H9 (cell line): ENCODE measurements at regions not wholly inside any gene's neighbourhood (a gene's known extent, or its start where the extent isn't known, plus 50 kb on each side); places are given as distances from the start of the nearest gene placed in this dataset.

Source experiments
- DNase-seq: peaks from one replicate; pipeline ENCODE4 v3.0.0-alpha.2; 2017
- H2AFZ ChIP-seq: one replicate; pipeline ENCODE4 v1.6.1; 2013; ENCODE audit warnings: mild to moderate bottlenecking, low read length, control low read depth, moderate library complexity
- H2AK5ac ChIP-seq: 2 replicates; pipeline ENCODE4 v1.6.1; 2013; ENCODE audit warnings: low read length, control low read depth, mixed read lengths; ENCODE audit not compliant: insufficient read length
- H2BK120ac ChIP-seq: one replicate; pipeline ENCODE4 v1.6.1; 2013; ENCODE audit warnings: low read depth, mild to moderate bottlenecking, low read length, control low read depth, inconsistent platforms; ENCODE audit not compliant: poor library complexity, severe bottlenecking
- H2BK12ac ChIP-seq: 2 replicates; pipeline ENCODE4 v1.6.1; 2013; ENCODE audit warnings: low read length, control low read depth, mixed read lengths, low read depth; ENCODE audit not compliant: insufficient read length
- H2BK15ac ChIP-seq: 2 replicates; pipeline ENCODE4 v1.6.1; 2013; ENCODE audit warnings: low read depth, low read length, control low read depth
- H2BK20ac ChIP-seq: one replicate; pipeline ENCODE4 v1.6.1; 2013; ENCODE audit warnings: low read depth, mild to moderate bottlenecking, low read length, control low read depth, inconsistent platforms; ENCODE audit not compliant: poor library complexity, severe bottlenecking
- H2BK5ac ChIP-seq: 2 replicates; pipeline ENCODE4 v1.6.1; 2013; ENCODE audit warnings: low read length, control low read depth, mixed read lengths; ENCODE audit not compliant: insufficient read length
- H3K14ac ChIP-seq: 2 replicates; pipeline ENCODE4 v1.6.1; 2013; ENCODE audit warnings: low read length, control low read depth; ENCODE audit not compliant: insufficient read depth
- H3K18ac ChIP-seq: 2 replicates; pipeline ENCODE4 v1.6.1; 2013; ENCODE audit warnings: low read depth, mild to moderate bottlenecking, mixed read lengths, low read length, control low read depth; ENCODE audit not compliant: insufficient read length
- H3K23ac ChIP-seq: 2 replicates; pipeline ENCODE4 v1.6.1; 2013; ENCODE audit warnings: low read length, control low read depth, mixed read lengths, low read depth; ENCODE audit not compliant: insufficient read length
- H3K23me2 ChIP-seq: 2 replicates; pipeline ENCODE4 v1.6.1; 2013; ENCODE audit warnings: low read depth, mild to moderate bottlenecking, mixed read lengths, low read length, control low read depth; ENCODE audit not compliant: insufficient read length, poor library complexity, severe bottlenecking
- H3K27ac ChIP-seq: 2 replicates; pipeline ENCODE4 v1.5.1; 2013; ENCODE audit warnings: low read length, control low read depth, mixed read lengths, low read depth; ENCODE audit not compliant: insufficient read length
- H3K27me3 ChIP-seq: 2 replicates; pipeline ENCODE4 v1.6.1; 2013; ENCODE audit warnings: low read length, control low read depth, inconsistent platforms; ENCODE audit not compliant: insufficient read depth
- H3K4ac ChIP-seq: 2 replicates; pipeline ENCODE4 v1.6.1; 2013; ENCODE audit warnings: low read depth, mild to moderate bottlenecking, control low read depth, inconsistent platforms, low read length, moderate library complexity
- H3K4me1 ChIP-seq: 2 replicates; pipeline ENCODE4 v1.6.1; 2013; ENCODE audit warnings: low read length, control low read depth, inconsistent platforms; ENCODE audit not compliant: insufficient read depth
- H3K4me2 ChIP-seq: 2 replicates; pipeline ENCODE4 v1.6.1; 2013; ENCODE audit warnings: low read length, control low read depth, mixed read lengths; ENCODE audit not compliant: insufficient read length, insufficient read depth
- H3K56ac ChIP-seq: 2 replicates; pipeline ENCODE4 v1.6.1; 2013; ENCODE audit warnings: low read depth, mild to moderate bottlenecking, mixed read lengths, low read length, control low read depth; ENCODE audit not compliant: insufficient read length
- H3K79me1 ChIP-seq: 2 replicates; pipeline ENCODE4 v1.6.1; 2013; ENCODE audit warnings: low read depth, mild to moderate bottlenecking, moderate library complexity, low read length, control low read depth, inconsistent platforms; ENCODE audit not compliant: insufficient read depth, poor library complexity, severe bottlenecking
- H3K79me2 ChIP-seq: 2 replicates; pipeline ENCODE4 v1.6.1; 2013; ENCODE audit warnings: low read length, control low read depth, inconsistent platforms; ENCODE audit not compliant: insufficient read depth
- H3K9ac ChIP-seq: 2 replicates; pipeline ENCODE4 v1.6.1; 2013; ENCODE audit warnings: low read length, control low read depth, mixed read lengths; ENCODE audit not compliant: insufficient read length; ENCODE audit errors: extremely low read depth
- H3K9me3 ChIP-seq: one replicate; pipeline ENCODE4 v1.6.1; 2013; ENCODE audit warnings: low read depth, low read length, inconsistent platforms; ENCODE audit not compliant: control insufficient read depth
- H3T11ph ChIP-seq: one replicate; pipeline ENCODE4 v1.6.1; 2013; ENCODE audit warnings: mild to moderate bottlenecking, low read length, control low read depth, inconsistent platforms
- H4K20me1 ChIP-seq: one replicate; pipeline ENCODE4 v1.6.1; 2013; ENCODE audit not compliant: control insufficient read depth, insufficient read length, insufficient read depth
- H4K5ac ChIP-seq: 2 replicates; pipeline ENCODE4 v1.6.1; 2013; ENCODE audit warnings: low read depth, mild to moderate bottlenecking, mixed read lengths, low read length, control low read depth; ENCODE audit not compliant: insufficient read length
- H4K8ac ChIP-seq: replicated peaks from 2 replicates; pipeline ENCODE4 v1.6.1; 2013; ENCODE audit warnings: low read length, control low read depth, mixed read lengths, low read depth; ENCODE audit not compliant: insufficient read length
- H4K91ac ChIP-seq: 2 replicates; pipeline ENCODE4 v1.6.1; 2013; ENCODE audit warnings: low read depth, mild to moderate bottlenecking, moderate library complexity, mixed read lengths, low read length, control low read depth; ENCODE audit not compliant: insufficient read length
- H3K27ac Mint-ChIP-seq, 3 experiments: 2 replicates in 2 of 3; 3 replicates in 1 of 3; pipeline ENCODE4 v1.8.0; 2020 to 2021; ENCODE audit warnings: mixed read lengths in 3 of 3, mild to moderate bottlenecking in 1 of 3, moderate library complexity in 1 of 3
- H3K27me3 Mint-ChIP-seq: 2 replicates; pipeline ENCODE4 v1.8.0; 2021; ENCODE audit warnings: low read depth, mild to moderate bottlenecking, moderate library complexity, mixed read lengths
- H3K36me3 Mint-ChIP-seq, 3 experiments: 2 replicates in 2 of 3; 3 replicates in 1 of 3; pipeline ENCODE4 v1.8.0; 2020 to 2021; ENCODE audit warnings: low read depth in 3 of 3, mixed read lengths in 3 of 3; ENCODE audit not compliant: insufficient read depth in 1 of 3
- H3K4me1 Mint-ChIP-seq, 2 experiments: 2 replicates each; pipeline ENCODE4 v1.8.0; 2020; ENCODE audit warnings: mixed read lengths in 2 of 2
- H3K4me3 Mint-ChIP-seq, 2 experiments: 2 replicates in 1 of 2; 3 replicates in 1 of 2; pipeline ENCODE4 v1.8.0; 2020 to 2021; ENCODE audit warnings: mild to moderate bottlenecking in 2 of 2, mixed read lengths in 2 of 2, moderate library complexity in 1 of 2
- H3K9me3 Mint-ChIP-seq, 2 experiments: 2 replicates in 1 of 2; 3 replicates in 1 of 2; pipeline ENCODE4 v1.8.0; 2020; ENCODE audit warnings: mild to moderate bottlenecking in 2 of 2, mixed read lengths in 2 of 2, moderate library complexity in 1 of 2
- CTCF ChIP-seq: fragments of 200-600 bp; sonication (generic); conservative IDR thresholded peaks from 3 replicates; pipeline ENCODE4 v1.8.0; 2021; ENCODE audit warnings: antibody characterized with exemption, mild to moderate bottlenecking
- WGBS: extraction: QIAGEN DNeasy Blood & Tissue Kit; methylation state at CpG from one replicate; pipeline ENCODE4 v1.1.7; 2013; ENCODE audit warnings: missing lambda C conversion rate, low lambda C conversion rate, mixed read lengths; ENCODE audit not compliant: insufficient read length; ENCODE audit errors: extremely low coverage; 5-methylcytosine and 5-hydroxymethylcytosine counted together

DNA sequence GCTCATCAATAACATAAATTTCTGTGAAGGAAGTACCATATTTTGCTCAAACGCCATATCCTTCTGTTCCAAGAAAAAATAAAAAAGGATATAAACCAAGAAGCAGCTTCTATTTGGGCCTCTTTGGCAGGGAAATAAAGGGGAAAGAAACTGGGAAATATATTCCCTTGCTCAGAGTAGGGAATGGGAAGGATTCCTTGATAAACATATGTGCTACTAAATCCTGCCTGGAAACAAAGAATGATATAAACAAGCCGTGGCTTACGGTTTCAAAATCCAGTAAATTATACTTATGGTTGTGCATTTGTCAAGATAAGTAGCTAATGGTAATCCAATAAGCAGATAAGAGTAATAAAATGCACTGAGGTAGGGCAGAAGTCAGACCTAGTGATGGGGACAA, 481.6 kb downstream of the NTRK2 start:
- no peaks in the 10 kb centered on the region for H3K27me3 ChIP-seq
- no peaks in the 10 kb centered on the region for H4K20me1 ChIP-seq
- Mint-ChIP-seq H3K27ac (no peak overlapping the region), H3K27me3 (no peaks in the 10 kb centered on the region), H3K36me3 (no peaks in the 10 kb centered on the region), H3K9me3 (no peaks in the 10 kb centered on the region), H3K4me1 (peaks cover 4 to 7% of the 10 kb centered on the region in 2 experiments), H3K4me3 (no peak overlapping the region)
- no peak overlapping the region for H3K23ac ChIP-seq
- H3K4me1 ChIP-seq: peaks cover under 1% of the 10 kb centered on the region; the same call in 1 of the 2 replicates
- no peak overlapping the region for H4K91ac ChIP-seq
- H4K8ac ChIP-seq: no peak overlapping the region
- H3K56ac ChIP-seq: no peak overlapping the region
- no peak overlapping the region for H3K27ac ChIP-seq
- no peak overlapping the region for H4K5ac ChIP-seq
- H2AFZ ChIP-seq: no peak overlapping the region
- DNase-seq: no peak
- no peak overlapping the region for H2BK5ac ChIP-seq
- no peak overlapping the region for H3K4me2 ChIP-seq
- no peak overlapping the region for H2BK12ac ChIP-seq
- no peak overlapping the region for H3T11ph ChIP-seq
- no peaks in the 10 kb centered on the region for H3K79me2 ChIP-seq
- H3K9ac ChIP-seq: no peak overlapping the region
- WGBS: no CpG with 5 or more reads among the region's 3 CpGs
- H2BK120ac ChIP-seq: no peak overlapping the region
- no peak overlapping the region for H3K14ac ChIP-seq
- no peak overlapping the region for H3K18ac ChIP-seq
- no peak overlapping the region for H2AK5ac ChIP-seq
- no peak for TF ChIP-seq CTCF
- H3K79me1 ChIP-seq: no peaks in the 10 kb centered on the region
- H2BK15ac ChIP-seq: no peak overlapping the region; the same call in 1 of the 2 replicates
- no peaks in the 10 kb centered on the region for H3K9me3 ChIP-seq
- H3K4ac ChIP-seq: no peak overlapping the region
- no peak overlapping the region for H2BK20ac ChIP-seq
- H3K23me2 ChIP-seq: no peaks in the 10 kb centered on the region
